GM10266 (cell line): ENCODE measurements at regions not wholly inside any gene's neighbourhood (a gene's known extent, or its start where the extent isn't known, plus 50 kb on each side); places are given as distances from the start of the nearest gene placed in this dataset.
"Not testable (repeated sequence)": the region's sequence is repeated elsewhere in the genome, so short reads cannot be mapped to it uniquely, and the experiment has no call there.

ENCODE experiments used
- DNase-seq: peaks from one replicate; pipeline ENCODE4 v3.0.0; 2012; ENCODE audit errors: extremely low spot score
- TF ChIP-seq, protein P1 (sequence below): IDR thresholded peaks from 2 replicates; pipeline ENCODE4 v1.5.1; 2012; ENCODE audit warnings: mild to moderate bottlenecking, low read depth; ENCODE audit not compliant: control insufficient read depth, insufficient read depth; ENCODE audit errors: missing control alignments

GRCh38 chr13:80684217-80684991 lies 343.5 kb upstream of the SPRY2 start:
- TF ChIP-seq, protein P1, sequence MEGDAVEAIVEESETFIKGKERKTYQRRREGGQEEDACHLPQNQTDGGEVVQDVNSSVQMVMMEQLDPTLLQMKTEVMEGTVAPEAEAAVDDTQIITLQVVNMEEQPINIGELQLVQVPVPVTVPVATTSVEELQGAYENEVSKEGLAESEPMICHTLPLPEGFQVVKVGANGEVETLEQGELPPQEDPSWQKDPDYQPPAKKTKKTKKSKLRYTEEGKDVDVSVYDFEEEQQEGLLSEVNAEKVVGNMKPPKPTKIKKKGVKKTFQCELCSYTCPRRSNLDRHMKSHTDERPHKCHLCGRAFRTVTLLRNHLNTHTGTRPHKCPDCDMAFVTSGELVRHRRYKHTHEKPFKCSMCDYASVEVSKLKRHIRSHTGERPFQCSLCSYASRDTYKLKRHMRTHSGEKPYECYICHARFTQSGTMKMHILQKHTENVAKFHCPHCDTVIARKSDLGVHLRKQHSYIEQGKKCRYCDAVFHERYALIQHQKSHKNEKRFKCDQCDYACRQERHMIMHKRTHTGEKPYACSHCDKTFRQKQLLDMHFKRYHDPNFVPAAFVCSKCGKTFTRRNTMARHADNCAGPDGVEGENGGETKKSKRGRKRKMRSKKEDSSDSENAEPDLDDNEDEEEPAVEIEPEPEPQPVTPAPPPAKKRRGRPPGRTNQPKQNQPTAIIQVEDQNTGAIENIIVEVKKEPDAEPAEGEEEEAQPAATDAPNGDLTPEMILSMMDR = no peak
- DNase-seq = no peak

DNA sequence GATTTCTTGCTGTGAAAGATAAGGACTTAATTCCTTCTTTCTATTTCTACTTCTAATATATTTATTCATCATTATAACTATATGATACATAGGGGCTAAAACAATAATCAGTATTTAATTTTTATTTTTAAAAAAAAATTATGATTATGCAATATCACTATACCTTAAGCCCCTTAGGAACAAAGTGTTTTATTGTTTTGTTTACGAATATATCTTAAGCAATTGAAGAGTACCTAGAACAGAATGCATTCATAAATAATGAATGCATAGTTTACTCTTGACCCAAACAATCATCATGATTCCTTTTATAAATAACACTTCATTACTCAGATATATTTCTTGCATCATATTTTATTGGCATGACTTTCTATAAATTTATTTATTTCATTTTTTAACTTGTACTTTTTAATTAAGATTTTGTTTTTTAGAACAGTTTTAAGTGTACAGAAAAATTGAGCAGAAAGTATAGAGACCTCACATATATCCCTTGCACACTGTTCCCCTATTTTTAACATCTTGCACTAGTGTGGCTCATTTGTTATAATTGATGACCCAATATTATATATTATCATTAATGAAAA lies 339.9 kb upstream of the SPRY2 start:
- DNase-seq = no peak
- TF ChIP-seq, protein P1 = no peak

DNA sequence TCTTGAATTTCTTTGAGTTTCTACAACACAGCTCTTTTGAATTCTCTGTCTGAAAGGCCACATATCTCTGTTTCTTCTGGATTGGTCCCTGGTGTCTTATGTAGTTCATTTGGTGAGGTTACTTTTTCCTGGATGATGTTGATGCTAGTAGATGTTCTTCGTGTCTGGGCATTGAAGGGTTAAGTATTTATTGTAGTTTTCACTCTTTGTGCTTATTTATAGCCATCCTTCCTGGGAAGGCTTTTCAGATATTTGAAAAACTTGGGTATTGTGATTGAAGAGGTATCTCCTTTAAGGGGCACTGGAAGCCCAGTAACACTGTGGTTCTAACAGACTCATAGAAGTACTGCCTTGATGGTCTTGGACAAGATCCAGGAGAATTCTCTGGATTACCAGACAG lies 338.5 kb upstream of the SPRY2 start:
- TF ChIP-seq, protein P1 = no peak
- DNase-seq = no peak

GRCh38 chr13:80677227-80677626 lies 336.3 kb upstream of the SPRY2 start:
- TF ChIP-seq, protein P1 = no peak
- no peak for DNase-seq

GRCh38 chr13:80675442-80675841 lies 334.5 kb upstream of the SPRY2 start:
- not testable (repeated sequence) for DNase-seq

DNA sequence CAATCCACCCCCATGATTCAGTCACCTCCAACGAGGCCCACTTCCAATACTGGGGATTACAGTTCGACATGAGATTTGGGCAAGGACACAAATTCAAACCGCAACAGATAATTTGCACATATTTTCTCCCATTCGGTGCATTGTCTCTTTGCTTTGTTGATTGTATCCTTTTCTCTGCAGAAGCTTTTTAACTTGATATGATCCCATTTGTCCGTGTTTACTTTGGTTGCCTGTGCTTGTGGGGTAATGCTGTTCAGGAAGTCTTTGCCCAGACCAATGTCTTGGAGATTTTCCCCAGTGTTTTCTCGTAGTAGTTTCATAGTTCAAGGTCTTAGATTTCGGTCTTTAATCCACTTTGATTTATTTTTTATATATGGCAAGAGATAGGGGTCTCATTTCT lies 330.8 kb upstream of the SPRY2 start:
- TF ChIP-seq, protein P1 = no peak
- DNase-seq = no peak

DNA sequence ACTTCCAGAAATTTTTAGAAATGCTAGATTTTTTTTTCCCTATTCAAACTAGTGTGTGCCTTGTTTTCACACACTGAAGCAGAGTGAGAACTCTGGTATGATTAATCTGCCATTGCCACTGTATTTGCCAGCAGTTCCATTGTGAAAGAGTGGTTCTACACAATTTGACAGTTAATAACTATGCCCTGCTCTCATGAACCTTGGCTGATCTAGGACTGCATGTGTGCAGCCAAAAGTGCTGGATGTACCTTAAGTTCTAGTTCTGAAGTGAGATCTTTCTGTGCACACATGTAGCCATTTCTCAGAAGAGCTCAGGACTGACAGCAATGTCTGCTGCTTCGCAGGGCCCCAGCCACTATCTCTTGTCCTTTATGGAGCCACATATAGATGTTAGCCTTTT lies 328.2 kb upstream of the SPRY2 start:
- TF ChIP-seq, protein P1 = no peak
- DNase-seq = no peak
